PFSK-1 (cell line): ENCODE measurements at regions not wholly inside any gene's neighbourhood (a gene's known extent, or its start where the extent isn't known, plus 50 kb on each side); places are given as distances from the start of the nearest gene placed in this dataset.

ENCODE experiments used
- FOXP2 ChIP-seq: optimal IDR thresholded peaks from 2 replicates; pipeline ENCODE3; 2011; ENCODE audit warnings: borderline replicate concordance, control low read depth, inconsistent platforms; ENCODE audit not compliant: insufficient read depth; ENCODE audit errors: extremely low read length, extremely low read depth
- POLR2AphosphoS5 ChIP-seq: IDR thresholded peaks from 2 replicates; pipeline ENCODE4 v1.6.1; 2012; ENCODE audit warnings: low read depth, mild to moderate bottlenecking, control low read depth, low read length, moderate library complexity
- SIN3A ChIP-seq: IDR thresholded peaks from 2 replicates; pipeline ENCODE4 v1.6.1; 2012; ENCODE audit warnings: mild to moderate bottlenecking, low read length, moderate library complexity, borderline replicate concordance; ENCODE audit not compliant: insufficient read depth

- TF ChIP-seq SIN3A (no peak), FOXP2 (no peak), POLR2AphosphoS5 (no peak)
Observed at GRCh38 chr4:114249561-114249960, 270.1 kb upstream of the ARSJ start.
